ENCODE measurements at regions not wholly inside any gene's neighbourhood (a gene's known extent, or its start where the extent isn't known, plus 50 kb on each side); places are given as distances from the start of the nearest gene placed in this dataset.

DNA sequence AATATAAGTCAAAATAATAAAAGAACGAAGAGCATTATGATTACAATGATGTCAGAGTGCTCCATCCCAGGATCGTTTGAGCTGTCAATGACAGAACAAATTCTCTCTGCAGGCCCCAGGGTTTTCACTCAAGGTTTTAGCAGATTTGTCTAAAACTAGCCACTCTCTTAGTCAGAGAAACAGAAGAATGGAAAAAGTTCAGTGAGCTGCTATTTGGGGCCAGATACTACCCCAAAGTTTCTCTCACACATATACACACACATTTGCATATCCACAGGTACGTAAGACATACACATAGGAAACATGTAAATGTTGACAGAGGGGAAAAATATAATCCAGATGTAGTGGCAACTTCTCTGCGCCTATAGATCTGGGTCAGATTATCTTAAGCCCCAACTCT is 76.3 kb upstream of the SEMA6A start:
- DNase-seq (no peak), ATAC-seq (replicated peaks) (no peak)
- H3K4me1 Mint-ChIP-seq (ENCODE audit: low read depth in 2 of 2) = no peaks in the 10 kb centered on the region
- H3K9me3 Mint-ChIP-seq = no peaks in the 10 kb centered on the region
- no peak overlapping the region for H3K27ac Mint-ChIP-seq
- H3K36me3 Mint-ChIP-seq (ENCODE audit: insufficient read depth) = peaks cover 4% of the 10 kb centered on the region
- no peak overlapping the region for H3K4me3 Mint-ChIP-seq
- peaks cover 0 to 10% of the 10 kb centered on the region in 2 donors for H3K27me3 Mint-ChIP-seq

DNA sequence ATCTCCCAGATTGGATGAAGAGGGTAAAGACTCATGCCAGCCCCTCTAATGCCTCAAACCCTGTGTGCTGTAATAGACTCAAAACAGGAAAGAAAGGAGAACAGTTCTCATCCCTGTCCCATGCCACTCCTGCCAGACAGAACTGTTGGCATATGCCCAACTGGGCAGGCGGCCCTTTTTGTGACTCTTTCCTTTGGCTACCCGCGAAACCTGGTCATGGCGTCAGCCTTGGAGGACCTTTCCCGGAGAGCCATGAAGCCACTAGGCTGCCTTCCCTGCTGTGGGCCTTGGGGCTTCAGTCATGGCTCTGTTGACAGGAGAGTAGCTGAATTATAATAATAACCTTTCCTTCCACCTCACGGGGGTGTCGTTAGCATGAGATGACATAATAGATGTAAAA is 75.9 kb upstream of the SEMA6A start:
- Mint-ChIP-seq H3K27me3 (peaks cover 0 to 10% of the 10 kb centered on the region in 2 donors), H3K4me1 (ENCODE audit: low read depth in 2 of 2) (no peaks in the 10 kb centered on the region), H3K4me3 (no peak overlapping the region), H3K27ac (no peak overlapping the region), H3K36me3 (ENCODE audit: insufficient read depth) (peaks cover 4% of the 10 kb centered on the region), H3K9me3 (no peaks in the 10 kb centered on the region)
- ATAC-seq (replicated peaks) (no peak), DNase-seq (no peak)

DNA sequence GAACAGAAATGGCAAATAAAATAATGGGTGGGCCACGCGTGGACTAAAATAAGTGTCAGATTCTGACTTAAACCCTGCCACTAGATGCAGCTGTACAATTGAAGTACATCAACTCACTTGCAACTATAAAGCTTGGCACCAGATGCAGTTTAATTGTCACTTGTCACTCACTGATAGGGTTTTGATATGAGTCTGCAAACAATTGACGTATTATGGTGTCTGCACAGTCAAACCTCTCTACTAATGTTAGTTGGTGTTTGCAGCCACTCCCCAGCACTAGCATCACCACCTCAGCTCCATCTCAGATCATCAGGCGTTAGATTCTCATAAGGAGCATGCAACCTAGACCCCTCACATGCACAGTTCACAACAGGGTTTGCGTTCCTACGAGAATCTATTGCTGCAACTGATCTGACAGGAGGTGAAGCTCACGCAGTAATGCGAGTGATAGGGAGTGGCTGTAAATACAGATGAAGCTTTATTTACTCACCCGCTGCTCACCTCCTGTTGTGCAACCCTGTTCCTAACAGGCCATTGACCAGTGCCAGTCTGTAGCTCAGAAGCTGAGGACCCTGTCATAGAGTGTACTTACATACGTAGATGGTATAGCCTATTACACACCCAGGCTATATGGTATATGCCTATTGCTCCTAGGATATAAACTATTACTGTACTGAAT is 72.1 kb upstream of the SEMA6A start:
- ATAC-seq (replicated peaks) = no peak
- peaks cover 0 to 2% of the 10 kb centered on the region in 2 donors for H3K9me3 Mint-ChIP-seq
- H3K36me3 Mint-ChIP-seq (ENCODE audit: insufficient read depth) = peaks cover 4% of the 10 kb centered on the region
- no peaks in the 10 kb centered on the region for H3K4me1 Mint-ChIP-seq (ENCODE audit: low read depth in 2 of 2)
- no peak overlapping the region for H3K27ac Mint-ChIP-seq
- no peak for DNase-seq
- no peak overlapping the region for H3K4me3 Mint-ChIP-seq
- H3K27me3 Mint-ChIP-seq = peaks cover 0 to 5% of the 10 kb centered on the region in 2 donors

DNA sequence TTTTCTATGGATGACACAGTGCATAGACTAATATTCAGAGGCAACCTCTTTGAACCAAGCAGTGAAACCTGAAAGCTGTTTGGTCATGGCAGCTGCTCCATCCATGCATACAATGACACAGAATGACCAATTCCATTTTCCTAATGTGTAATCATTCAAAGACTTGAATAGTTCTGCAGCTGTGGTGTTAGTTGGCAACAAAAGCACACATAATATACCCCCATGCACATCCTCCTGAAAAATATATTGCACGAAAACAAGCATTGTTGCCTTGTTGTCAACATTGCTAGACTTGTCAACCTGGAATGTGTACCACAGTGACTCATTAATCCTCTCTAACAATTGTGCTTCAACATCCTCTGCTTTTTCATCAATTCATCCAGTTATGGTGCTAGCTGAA is 71.0 kb upstream of the SEMA6A start:
- H3K4me3 Mint-ChIP-seq = no peak overlapping the region
- H3K4me1 Mint-ChIP-seq (ENCODE audit: low read depth in 2 of 2) = no peaks in the 10 kb centered on the region
- H3K27me3 Mint-ChIP-seq = no peaks in the 10 kb centered on the region
- DNase-seq (no peak), ATAC-seq (replicated peaks) (no peak)
- peaks cover 0 to 2% of the 10 kb centered on the region in 2 donors for H3K9me3 Mint-ChIP-seq
- H3K36me3 Mint-ChIP-seq (ENCODE audit: insufficient read depth) = peaks cover 4% of the 10 kb centered on the region
- H3K27ac Mint-ChIP-seq = no peak overlapping the region

DNA sequence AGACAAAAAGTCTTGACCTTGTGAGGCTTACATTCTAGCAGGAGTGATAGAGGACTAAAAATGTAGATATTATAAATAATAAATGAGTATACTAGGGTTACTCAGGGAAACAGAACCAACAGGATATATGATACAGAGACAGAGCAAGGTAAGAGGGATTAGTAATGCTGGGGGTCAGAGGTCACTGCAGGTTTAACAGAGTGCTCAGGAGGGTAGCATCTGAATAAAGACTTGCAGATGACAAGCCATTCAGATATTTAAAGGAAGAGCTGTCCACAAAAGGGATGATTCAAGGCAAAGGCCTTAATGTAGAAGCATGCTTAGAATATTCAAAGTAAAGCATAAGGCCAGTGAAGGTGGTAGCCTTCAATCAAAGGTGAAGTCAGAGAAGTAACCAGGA is 65.6 kb upstream of the SEMA6A start:
- H3K27ac Mint-ChIP-seq = no peak overlapping the region
- peaks cover 0 to 2% of the 10 kb centered on the region in 2 donors for H3K9me3 Mint-ChIP-seq
- H3K27me3 Mint-ChIP-seq = no peaks in the 10 kb centered on the region
- no peak for DNase-seq
- ATAC-seq (replicated peaks) = no peak
- no peaks in the 10 kb centered on the region for H3K36me3 Mint-ChIP-seq (ENCODE audit: insufficient read depth)
- H3K4me3 Mint-ChIP-seq = no peak overlapping the region
- no peaks in the 10 kb centered on the region for H3K4me1 Mint-ChIP-seq (ENCODE audit: low read depth in 2 of 2)

DNA sequence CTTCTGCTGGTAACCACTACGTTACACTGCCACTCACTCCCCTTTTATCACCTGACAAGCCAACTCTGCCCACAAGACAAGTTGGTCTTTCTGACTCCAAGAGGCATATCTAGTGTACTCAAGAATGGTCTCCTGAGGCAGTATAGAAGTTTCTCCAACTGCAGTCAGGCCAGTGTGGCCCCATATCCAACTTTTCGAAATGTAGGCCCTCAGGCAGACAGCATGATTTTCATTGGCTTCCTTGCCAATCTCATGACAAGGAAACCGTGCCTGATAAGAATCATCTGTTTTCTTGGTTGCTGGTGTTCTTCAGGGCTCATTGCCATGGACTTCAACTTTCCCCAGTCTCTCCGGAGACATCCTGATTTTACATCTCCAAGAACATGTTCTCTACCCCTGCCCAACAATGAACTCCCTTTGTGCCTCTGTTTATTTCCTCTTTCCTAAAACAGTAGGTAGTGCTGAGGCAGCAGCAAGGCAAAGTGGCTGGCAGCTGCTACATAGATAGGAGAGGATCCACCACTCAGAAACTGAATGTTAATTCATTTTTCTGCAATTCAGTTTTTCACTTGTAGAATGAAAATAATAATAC is 62.6 kb upstream of the SEMA6A start:
- no peak for DNase-seq
- no peaks in the 10 kb centered on the region for H3K36me3 Mint-ChIP-seq (ENCODE audit: insufficient read depth)
- peaks cover 0 to 6% of the 10 kb centered on the region in 2 donors for H3K27me3 Mint-ChIP-seq
- H3K4me3 Mint-ChIP-seq = no peak overlapping the region
- H3K9me3 Mint-ChIP-seq = no peaks in the 10 kb centered on the region
- H3K27ac Mint-ChIP-seq = no peak overlapping the region
- ATAC-seq (replicated peaks) = no peak
- no peaks in the 10 kb centered on the region for H3K4me1 Mint-ChIP-seq (ENCODE audit: low read depth in 2 of 2)

DNA sequence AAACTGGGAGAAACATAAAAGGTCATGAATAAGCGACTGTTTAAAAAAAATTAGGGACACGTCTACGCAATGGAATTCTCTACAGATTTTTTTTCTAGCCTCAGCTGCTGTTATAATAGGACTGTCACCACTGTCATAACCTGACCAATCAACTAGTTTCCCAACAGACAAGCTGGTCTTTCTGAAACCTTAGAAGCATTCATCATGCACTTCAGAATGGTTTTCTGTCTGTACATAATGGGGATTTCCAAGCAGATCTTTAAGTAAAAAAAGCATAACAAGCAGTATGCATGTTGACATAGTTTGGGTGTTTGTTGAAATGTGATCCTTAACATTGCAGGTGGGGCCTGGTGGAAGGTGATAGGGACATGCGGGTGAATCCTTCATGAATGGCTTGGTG is 58.3 kb upstream of the SEMA6A start:
- no peaks in the 10 kb centered on the region for H3K9me3 Mint-ChIP-seq
- peaks cover 0 to 6% of the 10 kb centered on the region in 2 donors for H3K27me3 Mint-ChIP-seq
- H3K4me1 Mint-ChIP-seq (ENCODE audit: low read depth in 2 of 2) = no peaks in the 10 kb centered on the region
- no peak overlapping the region for H3K27ac Mint-ChIP-seq
- ATAC-seq (replicated peaks) (no peak), DNase-seq (no peak)
- H3K36me3 Mint-ChIP-seq (ENCODE audit: insufficient read depth) = no peaks in the 10 kb centered on the region
- no peak overlapping the region for H3K4me3 Mint-ChIP-seq

DNA sequence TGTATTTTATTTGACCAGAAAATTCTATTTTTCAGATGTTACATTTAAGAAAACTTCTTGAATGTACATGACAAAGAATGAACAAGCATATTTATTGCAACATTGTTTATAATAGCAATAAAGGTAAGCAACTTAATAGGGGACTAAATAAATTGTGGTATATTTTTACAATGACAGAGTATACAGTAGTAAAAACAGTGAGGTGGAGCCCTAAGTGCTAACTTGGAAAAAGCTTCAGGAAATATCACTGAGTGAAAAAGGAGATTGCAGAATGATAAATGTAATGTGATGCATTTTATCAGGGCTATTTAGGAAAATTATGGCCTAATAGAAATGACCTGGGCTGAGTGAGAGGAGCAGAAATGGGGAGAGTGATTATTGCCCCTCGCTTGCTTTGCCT is 56.5 kb upstream of the SEMA6A start:
- Mint-ChIP-seq H3K27me3 (peaks cover 0 to 6% of the 10 kb centered on the region in 2 donors), H3K36me3 (ENCODE audit: insufficient read depth) (no peaks in the 10 kb centered on the region), H3K4me1 (ENCODE audit: low read depth in 2 of 2) (no peaks in the 10 kb centered on the region), H3K4me3 (no peak overlapping the region), H3K27ac (no peak overlapping the region), H3K9me3 (no peaks in the 10 kb centered on the region)
- DNase-seq (no peak), ATAC-seq (replicated peaks) (no peak)

DNA sequence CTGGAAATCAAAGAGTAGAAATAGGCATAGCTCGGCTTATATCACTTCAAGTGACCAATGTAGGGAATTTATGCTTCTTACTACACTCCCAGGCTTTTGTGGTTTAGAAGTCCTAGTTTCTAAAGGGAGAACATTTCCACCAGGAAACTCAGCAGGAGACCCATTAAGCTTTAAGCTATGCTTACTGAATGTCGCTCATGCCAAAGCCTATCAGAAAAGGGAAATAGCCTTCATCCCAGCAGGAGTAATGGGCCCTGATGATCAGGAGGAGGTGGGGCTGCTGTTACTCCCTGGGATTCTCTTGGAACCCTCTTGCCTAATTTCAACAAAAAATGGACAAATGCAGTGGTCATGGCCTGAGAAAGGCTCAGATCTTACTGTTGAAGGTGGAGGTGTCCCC is 54.5 kb upstream of the SEMA6A start:
- H3K4me1 Mint-ChIP-seq (ENCODE audit: low read depth in 2 of 2) = no peaks in the 10 kb centered on the region
- no peak for ATAC-seq (replicated peaks)
- H3K36me3 Mint-ChIP-seq (ENCODE audit: insufficient read depth) = no peaks in the 10 kb centered on the region
- H3K27me3 Mint-ChIP-seq = peaks cover 0 to 6% of the 10 kb centered on the region in 2 donors
- no peak for DNase-seq
- no peak overlapping the region for H3K27ac Mint-ChIP-seq
- no peaks in the 10 kb centered on the region for H3K9me3 Mint-ChIP-seq
- H3K4me3 Mint-ChIP-seq = no peak overlapping the region

DNA sequence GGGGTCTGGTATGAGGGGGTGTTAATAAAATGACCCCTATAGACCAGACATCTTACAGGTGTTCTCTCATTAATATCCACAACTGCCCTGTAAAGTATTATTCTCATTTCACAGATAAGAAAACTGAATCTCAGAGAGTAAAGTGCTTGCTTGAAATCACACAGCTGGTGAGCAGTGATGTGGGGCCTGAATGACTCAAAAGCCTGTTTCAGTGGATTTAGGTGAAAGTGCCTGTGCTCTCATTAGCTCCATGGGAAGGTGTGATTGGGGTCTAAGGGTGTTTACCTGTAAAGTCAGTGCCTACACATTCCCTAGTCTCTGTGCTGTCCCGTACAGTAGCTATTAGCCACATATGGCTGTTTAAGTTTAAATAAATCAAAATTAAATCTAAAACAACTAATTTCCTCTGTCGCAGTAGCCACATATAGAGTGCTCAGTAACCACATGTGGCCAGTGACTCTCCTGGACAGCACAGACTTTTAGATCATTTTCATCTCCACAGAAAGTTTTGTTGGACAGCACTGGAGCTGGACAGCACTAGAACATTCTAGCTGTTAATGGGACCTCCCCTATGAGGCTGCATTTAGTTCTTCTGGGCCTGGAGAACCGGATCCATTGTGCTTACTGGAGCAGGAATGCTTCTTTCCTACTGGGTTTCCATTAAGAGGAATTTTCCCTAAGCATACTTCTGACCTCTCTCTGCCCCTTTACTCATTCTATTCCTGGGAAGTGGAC is 52.5 kb upstream of the SEMA6A start:
- no peak for DNase-seq
- ATAC-seq (replicated peaks) = no peak
- Mint-ChIP-seq H3K4me3 (no peak overlapping the region), H3K27me3 (no peaks in the 10 kb centered on the region), H3K9me3 (no peaks in the 10 kb centered on the region), H3K27ac (no peak overlapping the region), H3K4me1 (ENCODE audit: low read depth in 2 of 2) (no peaks in the 10 kb centered on the region), H3K36me3 (ENCODE audit: insufficient read depth) (no peaks in the 10 kb centered on the region)

DNA sequence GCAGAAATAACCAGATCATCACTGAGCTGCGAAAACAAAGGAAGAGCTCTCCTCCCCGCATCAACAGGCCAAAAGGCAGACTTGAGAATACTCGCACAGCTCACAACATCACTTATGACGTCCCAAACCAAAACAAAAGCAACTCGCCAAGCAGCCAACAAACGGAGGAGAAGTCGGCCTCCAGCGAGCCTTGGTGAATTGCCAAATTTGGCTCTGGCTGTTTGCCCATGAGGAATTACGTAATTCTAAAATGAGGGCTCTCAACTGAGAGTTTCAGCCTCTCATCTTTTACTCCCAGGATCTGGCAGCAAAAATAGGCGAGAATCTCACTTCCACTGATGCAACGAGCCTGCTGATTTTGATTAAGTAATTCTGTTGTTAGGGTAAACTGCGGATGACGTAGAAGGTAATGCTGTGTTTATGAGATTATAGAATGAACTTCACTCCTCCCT is 51.7 kb upstream of the SEMA6A start:
- Mint-ChIP-seq H3K9me3 (no peaks in the 10 kb centered on the region), H3K36me3 (ENCODE audit: insufficient read depth) (no peaks in the 10 kb centered on the region), H3K27ac (no peak overlapping the region), H3K4me3 (no peak overlapping the region), H3K4me1 (ENCODE audit: low read depth in 2 of 2) (no peaks in the 10 kb centered on the region), H3K27me3 (no peaks in the 10 kb centered on the region)
- ATAC-seq (replicated peaks) (no peak), DNase-seq (no peak)
